ENCODE measurements at regions not wholly inside any gene's neighbourhood (a gene's known extent, or its start where the extent isn't known, plus 50 kb on each side); places are given as distances from the start of the nearest gene placed in this dataset.

DNA sequence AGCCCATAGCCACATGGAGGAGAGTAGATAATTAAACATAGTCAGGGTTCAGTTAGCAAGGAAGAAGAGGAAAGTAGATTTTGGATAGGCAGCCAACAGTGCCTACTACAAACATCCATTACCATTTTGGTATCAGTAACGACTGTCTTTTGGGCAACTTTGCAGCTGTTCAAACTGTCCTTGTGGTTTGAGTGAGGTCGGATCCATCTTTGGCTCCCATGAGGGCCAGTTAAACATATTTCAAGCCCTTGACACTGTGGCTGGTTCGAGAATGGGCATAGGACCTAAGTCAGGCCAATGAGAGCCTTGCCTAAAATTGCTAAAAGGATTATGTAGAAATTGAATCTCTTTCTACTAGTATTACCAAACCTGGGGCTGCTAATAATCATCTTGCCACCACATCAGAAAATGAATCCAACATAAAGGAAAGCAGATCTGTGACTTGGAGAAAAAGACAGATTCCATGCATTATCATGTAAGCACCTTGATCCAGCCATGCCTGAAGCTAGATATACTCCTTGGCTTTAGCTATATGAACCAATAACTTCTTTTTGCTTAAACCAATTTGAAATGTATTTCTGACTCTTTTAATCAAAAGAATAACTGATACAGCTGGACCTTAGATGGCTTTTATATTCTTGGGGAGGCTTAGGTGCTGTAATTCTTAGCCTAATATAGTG is 75.0 kb upstream of the STAM2 start:
- DNase-seq (ENCODE audit: low read depth), result no peak
- no peak overlapping the region for H3K4me3 ChIP-seq (ENCODE audit: low read length)
- TF ChIP-seq, protein P1, sequence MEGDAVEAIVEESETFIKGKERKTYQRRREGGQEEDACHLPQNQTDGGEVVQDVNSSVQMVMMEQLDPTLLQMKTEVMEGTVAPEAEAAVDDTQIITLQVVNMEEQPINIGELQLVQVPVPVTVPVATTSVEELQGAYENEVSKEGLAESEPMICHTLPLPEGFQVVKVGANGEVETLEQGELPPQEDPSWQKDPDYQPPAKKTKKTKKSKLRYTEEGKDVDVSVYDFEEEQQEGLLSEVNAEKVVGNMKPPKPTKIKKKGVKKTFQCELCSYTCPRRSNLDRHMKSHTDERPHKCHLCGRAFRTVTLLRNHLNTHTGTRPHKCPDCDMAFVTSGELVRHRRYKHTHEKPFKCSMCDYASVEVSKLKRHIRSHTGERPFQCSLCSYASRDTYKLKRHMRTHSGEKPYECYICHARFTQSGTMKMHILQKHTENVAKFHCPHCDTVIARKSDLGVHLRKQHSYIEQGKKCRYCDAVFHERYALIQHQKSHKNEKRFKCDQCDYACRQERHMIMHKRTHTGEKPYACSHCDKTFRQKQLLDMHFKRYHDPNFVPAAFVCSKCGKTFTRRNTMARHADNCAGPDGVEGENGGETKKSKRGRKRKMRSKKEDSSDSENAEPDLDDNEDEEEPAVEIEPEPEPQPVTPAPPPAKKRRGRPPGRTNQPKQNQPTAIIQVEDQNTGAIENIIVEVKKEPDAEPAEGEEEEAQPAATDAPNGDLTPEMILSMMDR (conservative IDR thresholded peaks at IDR 0.05; ENCODE audit: low read length), result no peak

DNA sequence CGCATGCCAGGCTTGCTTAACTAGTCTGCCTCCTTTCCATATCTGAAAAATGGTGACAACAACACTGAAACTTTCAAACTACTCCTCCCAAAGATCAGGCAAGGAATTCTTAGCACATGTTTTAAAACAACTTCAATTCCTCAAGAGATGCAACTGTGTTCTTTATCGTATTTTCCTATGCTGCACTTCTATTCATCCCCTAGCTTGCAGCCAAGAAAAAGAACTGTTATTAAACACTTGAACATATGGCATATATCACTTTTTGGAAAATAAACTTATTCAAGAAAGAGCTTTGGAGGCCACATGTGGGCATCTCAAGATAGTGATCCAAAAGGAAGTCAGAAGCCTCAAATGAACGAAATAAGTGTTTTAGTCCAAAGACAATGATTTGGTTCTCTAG is 75.6 kb upstream of the STAM2 start:
- no peak overlapping the region for H3K4me3 ChIP-seq (ENCODE audit: low read length)

DNA sequence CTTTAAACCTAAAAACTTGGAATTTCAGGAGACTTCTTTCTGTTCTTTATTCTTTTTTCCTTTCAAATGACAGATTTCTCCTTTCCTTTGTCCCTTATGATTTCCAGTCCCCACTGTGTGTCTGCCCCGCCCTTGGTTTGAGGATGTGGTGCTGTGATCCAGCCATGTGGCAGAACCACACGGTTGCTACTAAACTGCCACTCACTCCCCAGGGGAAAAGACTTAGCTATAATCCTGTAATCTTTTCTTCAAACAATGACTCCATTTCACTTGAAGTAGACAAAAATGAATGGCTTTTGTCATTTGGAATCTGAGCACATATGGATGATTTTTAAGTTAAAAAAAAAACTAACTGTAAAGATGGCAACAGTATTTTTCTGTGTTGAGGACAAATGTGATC is 76.2 kb upstream of the STAM2 start:
- no peak overlapping the region for H3K4me3 ChIP-seq (ENCODE audit: low read length)
- DNase-seq (ENCODE audit: low read depth), result no peak
- TF ChIP-seq, protein P1 (conservative IDR thresholded peaks at IDR 0.05; ENCODE audit: low read length), result no peak

More for the DNA sequence above, 75.6 kb upstream of the STAM2 start:
- TF ChIP-seq, protein P1 (conservative IDR thresholded peaks at IDR 0.05; ENCODE audit: low read length), result no peak
- no peak for DNase-seq (ENCODE audit: low read depth)

DNA sequence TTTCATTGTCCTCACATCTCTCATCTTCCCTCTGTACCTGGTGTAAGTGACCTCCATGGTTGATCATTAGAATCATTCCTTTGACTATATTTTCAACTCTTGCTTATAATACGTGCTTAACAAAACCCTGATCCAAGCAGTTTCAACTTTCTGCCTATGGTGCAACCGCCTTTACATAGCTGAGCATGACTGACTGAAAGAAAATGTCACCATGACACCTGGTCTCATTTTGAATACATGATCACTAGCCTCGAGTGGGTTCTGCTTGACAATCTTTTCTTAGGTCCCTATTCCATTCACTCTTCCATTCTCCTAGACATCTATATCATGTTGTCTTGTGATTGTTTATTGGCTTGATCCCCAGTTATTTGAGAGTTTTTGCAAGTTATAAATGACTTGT is 78.9 kb upstream of the STAM2 start:
- no peak for DNase-seq (ENCODE audit: low read depth)
- TF ChIP-seq, protein P1 (conservative IDR thresholded peaks at IDR 0.05; ENCODE audit: low read length), result no peak
- H3K4me3 ChIP-seq (ENCODE audit: low read length), result no peak overlapping the region

DNA sequence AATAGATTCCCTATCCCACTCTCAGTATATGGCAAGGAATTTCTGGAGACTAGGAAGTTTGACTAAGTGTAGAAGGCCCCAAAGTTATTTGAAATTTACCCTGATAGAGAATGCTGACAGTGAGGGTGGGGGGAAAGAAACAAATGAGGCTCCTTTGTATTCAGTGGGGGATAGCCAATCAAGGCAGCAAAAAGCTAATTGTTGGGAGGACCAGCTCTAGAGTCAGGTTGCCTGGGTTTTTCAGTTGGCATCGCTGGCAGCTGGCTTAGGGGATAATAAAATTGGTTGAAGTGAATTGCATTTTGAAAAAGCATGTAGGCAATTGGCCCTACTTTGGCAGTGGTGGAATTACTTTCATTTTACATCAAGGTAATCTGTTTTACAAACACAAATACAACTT is 79.4 kb upstream of the STAM2 start:
- no peak overlapping the region for H3K4me3 ChIP-seq (ENCODE audit: low read length)
- TF ChIP-seq, protein P1 (conservative IDR thresholded peaks at IDR 0.05; ENCODE audit: low read length), result no peak
- no peak for DNase-seq (ENCODE audit: low read depth)

DNA sequence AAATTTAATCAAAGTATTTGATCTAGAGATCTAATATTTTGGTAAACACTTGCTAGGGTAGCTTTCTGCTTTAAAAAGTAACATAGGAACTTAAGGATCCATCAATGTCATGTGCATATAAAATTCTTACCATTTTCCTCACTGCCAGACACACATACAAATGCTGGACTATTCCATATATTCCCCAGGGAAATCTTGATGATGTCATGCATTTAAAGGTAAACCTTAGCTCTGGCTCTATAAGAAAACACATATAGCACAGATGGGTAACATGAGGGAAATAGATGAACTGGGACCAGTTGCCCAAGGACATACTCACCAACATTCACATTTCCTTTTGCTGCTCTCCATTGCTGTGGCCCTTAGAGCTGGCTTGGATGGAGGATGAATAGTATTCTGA is 79.1 kb upstream of the FMNL2 start:
- DNase-seq (ENCODE audit: low read depth), result no peak
- no peak overlapping the region for H3K4me3 ChIP-seq (ENCODE audit: low read length)
- TF ChIP-seq, protein P1 (conservative IDR thresholded peaks at IDR 0.05; ENCODE audit: low read length), result no peak

DNA sequence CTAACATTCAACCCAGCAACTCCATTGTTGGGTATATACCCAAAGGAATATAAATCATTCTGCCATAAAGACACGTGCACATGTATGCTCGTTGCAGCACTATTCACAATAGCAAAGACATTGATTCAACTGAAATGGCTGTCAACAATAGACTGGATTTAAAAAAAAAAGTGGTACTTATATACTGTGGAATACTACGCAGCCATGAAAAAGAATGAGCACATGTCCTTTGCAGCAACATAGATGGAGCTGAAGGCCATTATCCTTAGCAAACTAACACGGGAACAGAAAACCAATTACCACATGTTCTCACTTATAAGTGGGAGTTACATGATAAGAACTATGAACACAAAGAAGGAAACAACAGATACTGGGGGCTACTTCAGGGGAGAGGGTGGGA is 74.0 kb upstream of the FMNL2 start:
- H3K4me3 ChIP-seq (ENCODE audit: low read length), result no peak overlapping the region
- TF ChIP-seq, protein P1 (conservative IDR thresholded peaks at IDR 0.05; ENCODE audit: low read length), result no peak
- no peak for DNase-seq (ENCODE audit: low read depth)
